GM10266 (cell line): ENCODE measurements at regions not wholly inside any gene's neighbourhood (a gene's known extent, or its start where the extent isn't known, plus 50 kb on each side); places are given as distances from the start of the nearest gene placed in this dataset.
"Not testable (repeated sequence)": the region's sequence is repeated elsewhere in the genome, so short reads cannot be mapped to it uniquely, and the experiment has no call there.

Experiments
- DNase-seq: peaks from one replicate; pipeline ENCODE4 v3.0.0; 2012; ENCODE audit errors: extremely low spot score
- CTCF ChIP-seq: IDR thresholded peaks from 2 replicates; pipeline ENCODE4 v1.5.1; 2012; ENCODE audit warnings: mild to moderate bottlenecking, low read depth; ENCODE audit not compliant: control insufficient read depth, insufficient read depth; ENCODE audit errors: missing control alignments

GRCh38 chr18:38525039-38525438 is 959.4 kb upstream of the CELF4 start:
- no peak for DNase-seq
- no peak for TF ChIP-seq CTCF

- no peak for TF ChIP-seq CTCF
- no peak for DNase-seq
These were observed 955.2 kb upstream of the CELF4 start for GRCh38 chr18:38520786-38521185.

GRCh38 chr18:38502539-38502938 is 936.9 kb upstream of the CELF4 start:
- no peak for TF ChIP-seq CTCF
- no peak for DNase-seq

- DNase-seq, result no peak
- no peak for TF ChIP-seq CTCF
These were observed 931.7 kb upstream of the CELF4 start for GRCh38 chr18:38497266-38497665.

- no peak for DNase-seq
- no peak for TF ChIP-seq CTCF
These were observed 930.7 kb upstream of the CELF4 start for GRCh38 chr18:38496222-38496793.

GRCh38 chr18:38494065-38494464 is 928.5 kb upstream of the CELF4 start:
- TF ChIP-seq CTCF, result no peak
- no peak for DNase-seq

- TF ChIP-seq CTCF, result no peak
- DNase-seq, result no peak
These were observed 925.6 kb upstream of the CELF4 start for GRCh38 chr18:38491195-38491594.

- not testable (repeated sequence) for DNase-seq
These were observed 924.1 kb upstream of the CELF4 start for GRCh38 chr18:38489721-38490120.
